ENCODE measurements at regions not wholly inside any gene's neighbourhood (a gene's known extent, or its start where the extent isn't known, plus 50 kb on each side); places are given as distances from the start of the nearest gene placed in this dataset.
A peak's percentile ranks its signal among the peaks of the same experiment; 100 is the strongest.
"Not testable (repeated sequence)": the region's sequence is repeated elsewhere in the genome, so short reads cannot be mapped to it uniquely, and the experiment has no call there.

DNA sequence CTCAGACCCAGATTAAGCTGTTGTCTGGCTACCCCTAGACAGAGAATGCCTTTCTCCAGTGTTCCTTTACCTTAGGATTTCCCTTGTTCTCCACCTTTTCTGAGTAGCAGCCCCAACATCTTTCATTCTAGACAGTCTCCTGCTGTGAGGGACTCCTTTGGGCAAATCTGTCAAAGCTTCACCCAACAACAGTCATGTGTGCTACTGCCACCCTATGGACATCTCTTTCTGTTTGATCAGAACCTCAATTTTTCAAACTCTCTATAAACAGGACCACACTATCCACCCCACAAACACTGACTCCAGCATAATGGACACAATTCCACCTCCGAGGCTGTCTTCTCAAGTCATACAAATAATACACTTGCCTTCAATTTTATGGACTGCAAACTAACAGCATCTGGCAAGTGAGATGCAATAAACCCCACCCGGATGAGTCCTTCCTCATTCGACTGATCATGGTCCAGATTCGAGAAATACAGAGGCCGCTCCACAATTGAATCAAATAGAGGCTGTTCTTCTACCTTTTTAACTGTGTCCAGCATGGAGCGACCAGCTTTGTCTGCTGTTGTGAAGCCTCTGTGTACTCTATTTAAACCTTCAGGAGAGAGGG lies 1253.6 kb downstream of the RPIA start:
- H2AFZ ChIP-seq (ENCODE audit: low read depth, low read length); H3K79me2 ChIP-seq (ENCODE audit: insufficient read depth, low read length); H3K4me1 ChIP-seq (ENCODE audit: insufficient read depth, low read length); H4K20me1 ChIP-seq (ENCODE audit: insufficient read depth, low read length); H3K4me3 ChIP-seq (ENCODE audit: insufficient read depth, low read depth, low read length); H3K27me3 ChIP-seq (ENCODE audit: insufficient read depth, low read length); H3K27me3 Mint-ChIP-seq (ENCODE audit: low read depth, unreplicated experiment); H3K36me3 ChIP-seq (ENCODE audit: insufficient read depth, low read length); H3K4me3 Mint-ChIP-seq (ENCODE audit: unreplicated experiment); H3K36me3 Mint-ChIP-seq (ENCODE audit: low read depth, unreplicated experiment); H3K4me2 ChIP-seq (ENCODE audit: low read length); H3K9ac ChIP-seq (ENCODE audit: low read length); DNase-seq (ENCODE audit: low read depth); FAIRE-seq; H3K27ac Mint-ChIP-seq (ENCODE audit: unreplicated experiment); H3K4me1 Mint-ChIP-seq (ENCODE audit: low read depth, unreplicated experiment); H3K9me3 ChIP-seq (ENCODE audit: insufficient read depth, low read depth, low read length); H3K9me3 Mint-ChIP-seq (ENCODE audit: unreplicated experiment); H3K27ac ChIP-seq (ENCODE audit: low read depth, low read length): not testable (repeated sequence)

DNA sequence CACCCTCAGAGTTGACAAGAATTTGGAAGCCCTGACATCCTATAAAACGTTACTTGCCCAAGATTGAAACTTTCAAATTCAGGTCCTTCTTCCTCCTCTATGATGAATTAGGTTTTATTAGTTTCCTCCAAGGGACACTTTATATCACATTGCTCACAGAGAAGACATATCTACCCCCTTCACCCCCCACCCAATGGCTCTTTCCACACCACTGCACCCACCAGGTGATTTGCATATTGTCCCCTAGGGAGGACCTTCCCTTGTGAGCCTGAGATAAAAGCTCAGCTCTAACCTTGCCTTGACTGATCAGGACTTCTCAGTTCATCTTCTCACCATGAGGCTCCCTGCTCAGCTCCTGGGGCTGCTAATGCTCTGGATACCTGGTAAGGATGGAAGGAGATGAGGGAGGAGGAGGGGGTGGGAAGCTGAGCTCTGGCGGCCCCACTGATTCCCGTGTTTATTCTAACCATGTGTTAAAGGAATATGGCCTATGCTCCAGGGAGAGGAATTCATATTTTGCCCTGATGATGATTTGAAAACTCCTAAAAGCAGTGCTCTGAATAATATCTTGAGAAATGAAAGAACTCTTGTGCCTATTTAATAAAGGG lies 1255.8 kb downstream of the RPIA start:
- H3K4me2 ChIP-seq (ENCODE audit: low read length); H4K20me1 ChIP-seq (ENCODE audit: insufficient read depth, low read length); H3K9me3 Mint-ChIP-seq (ENCODE audit: unreplicated experiment); H3K4me3 Mint-ChIP-seq (ENCODE audit: unreplicated experiment); H3K9ac ChIP-seq (ENCODE audit: low read length); H2AFZ ChIP-seq (ENCODE audit: low read depth, low read length); H3K4me1 ChIP-seq (ENCODE audit: insufficient read depth, low read length); H3K27ac ChIP-seq (ENCODE audit: low read depth, low read length); H3K4me1 Mint-ChIP-seq (ENCODE audit: low read depth, unreplicated experiment); H3K79me2 ChIP-seq (ENCODE audit: insufficient read depth, low read length); H3K27ac Mint-ChIP-seq (ENCODE audit: unreplicated experiment); H3K9me3 ChIP-seq (ENCODE audit: insufficient read depth, low read depth, low read length); H3K36me3 ChIP-seq (ENCODE audit: insufficient read depth, low read length); H3K27me3 Mint-ChIP-seq (ENCODE audit: low read depth, unreplicated experiment); FAIRE-seq; H3K27me3 ChIP-seq (ENCODE audit: insufficient read depth, low read length); DNase-seq (ENCODE audit: low read depth); H3K4me3 ChIP-seq (ENCODE audit: insufficient read depth, low read depth, low read length); H3K36me3 Mint-ChIP-seq (ENCODE audit: low read depth, unreplicated experiment): not testable (repeated sequence)

DNA sequence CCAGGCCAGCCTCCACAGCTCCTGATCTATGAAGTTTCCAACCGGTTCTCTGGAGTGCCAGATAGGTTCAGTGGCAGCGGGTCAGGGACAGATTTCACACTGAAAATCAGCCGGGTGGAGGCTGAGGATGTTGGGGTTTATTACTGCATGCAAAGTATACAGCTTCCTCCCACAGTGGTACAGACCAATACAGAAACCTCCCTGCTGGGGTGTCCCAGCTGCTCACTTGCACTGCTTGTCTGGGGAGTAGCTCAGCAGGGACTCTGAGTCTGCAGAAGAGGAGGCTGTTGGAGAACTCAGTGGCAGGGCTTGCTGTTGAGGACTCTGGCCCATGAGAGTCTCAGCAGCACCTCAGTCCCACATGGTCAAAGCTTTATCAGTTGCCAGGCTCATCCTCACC lies 1256.6 kb downstream of the RPIA start:
- H3K4me3 ChIP-seq (ENCODE audit: insufficient read depth, low read depth, low read length); H3K27ac Mint-ChIP-seq (ENCODE audit: unreplicated experiment); H3K27ac ChIP-seq (ENCODE audit: low read depth, low read length); H2AFZ ChIP-seq (ENCODE audit: low read depth, low read length); H3K27me3 ChIP-seq (ENCODE audit: insufficient read depth, low read length); H3K9ac ChIP-seq (ENCODE audit: low read length); H3K9me3 ChIP-seq (ENCODE audit: insufficient read depth, low read depth, low read length); H3K36me3 ChIP-seq (ENCODE audit: insufficient read depth, low read length); H3K4me1 ChIP-seq (ENCODE audit: insufficient read depth, low read length); H3K4me3 Mint-ChIP-seq (ENCODE audit: unreplicated experiment); H3K27me3 Mint-ChIP-seq (ENCODE audit: low read depth, unreplicated experiment); DNase-seq (ENCODE audit: low read depth); H3K9me3 Mint-ChIP-seq (ENCODE audit: unreplicated experiment); FAIRE-seq; H3K4me2 ChIP-seq (ENCODE audit: low read length); H3K36me3 Mint-ChIP-seq (ENCODE audit: low read depth, unreplicated experiment); H4K20me1 ChIP-seq (ENCODE audit: insufficient read depth, low read length); H3K4me1 Mint-ChIP-seq (ENCODE audit: low read depth, unreplicated experiment); H3K79me2 ChIP-seq (ENCODE audit: insufficient read depth, low read length): not testable (repeated sequence)

DNA sequence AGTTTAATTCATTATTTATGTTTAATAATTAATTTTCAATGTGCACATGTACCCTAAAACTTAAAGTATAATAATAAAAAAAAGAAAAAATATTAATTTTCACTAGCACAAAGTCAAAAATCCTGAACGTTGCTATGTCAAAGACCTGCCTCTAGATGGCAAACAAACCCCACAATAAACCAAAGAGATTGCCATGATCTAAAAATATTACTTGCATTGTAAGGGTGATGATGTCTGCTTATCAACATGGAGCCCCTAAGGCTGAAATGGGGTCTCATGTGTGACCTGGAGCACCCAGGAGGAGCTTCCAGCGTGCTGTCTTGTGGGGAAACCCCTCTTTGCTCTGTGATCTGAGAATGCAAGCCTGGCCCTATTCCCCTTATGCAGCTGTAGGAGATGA lies 1259.3 kb downstream of the RPIA start:
- H4K20me1 ChIP-seq (ENCODE audit: insufficient read depth, low read length); H3K27ac Mint-ChIP-seq (ENCODE audit: unreplicated experiment); H3K4me2 ChIP-seq (ENCODE audit: low read length); H3K4me1 Mint-ChIP-seq (ENCODE audit: low read depth, unreplicated experiment); H3K36me3 ChIP-seq (ENCODE audit: insufficient read depth, low read length); H3K36me3 Mint-ChIP-seq (ENCODE audit: low read depth, unreplicated experiment); DNase-seq (ENCODE audit: low read depth); H2AFZ ChIP-seq (ENCODE audit: low read depth, low read length); H3K27me3 Mint-ChIP-seq (ENCODE audit: low read depth, unreplicated experiment); H3K4me1 ChIP-seq (ENCODE audit: insufficient read depth, low read length); H3K4me3 ChIP-seq (ENCODE audit: insufficient read depth, low read depth, low read length); H3K27ac ChIP-seq (ENCODE audit: low read depth, low read length); H3K9me3 Mint-ChIP-seq (ENCODE audit: unreplicated experiment); H3K27me3 ChIP-seq (ENCODE audit: insufficient read depth, low read length); H3K9ac ChIP-seq (ENCODE audit: low read length); FAIRE-seq; H3K9me3 ChIP-seq (ENCODE audit: insufficient read depth, low read depth, low read length); H3K4me3 Mint-ChIP-seq (ENCODE audit: unreplicated experiment); H3K79me2 ChIP-seq (ENCODE audit: insufficient read depth, low read length): not testable (repeated sequence)

DNA sequence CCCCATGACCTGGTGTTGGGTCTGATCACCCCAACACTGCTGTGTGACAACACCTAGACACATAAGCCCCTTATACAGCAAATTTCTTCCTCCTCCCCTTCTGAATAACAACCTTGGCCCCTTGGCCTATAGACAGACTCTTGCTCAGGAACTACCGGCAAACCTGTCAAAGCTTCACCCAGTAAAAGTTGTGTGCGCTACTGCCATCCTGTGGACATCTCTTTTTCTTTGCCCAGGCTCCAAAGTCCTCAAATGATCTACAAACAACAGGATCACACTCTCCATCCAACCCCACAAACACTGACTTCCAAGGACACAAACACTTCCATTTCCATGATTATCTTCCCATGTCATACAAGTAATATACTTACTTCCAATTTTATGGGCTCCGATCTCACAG lies 1265.8 kb downstream of the RPIA start:
- not testable (repeated sequence) for H3K36me3 Mint-ChIP-seq (ENCODE audit: low read depth, unreplicated experiment); H3K27me3 ChIP-seq (ENCODE audit: insufficient read depth, low read length); H3K4me3 ChIP-seq (ENCODE audit: insufficient read depth, low read depth, low read length); H2AFZ ChIP-seq (ENCODE audit: low read depth, low read length); H3K9me3 Mint-ChIP-seq (ENCODE audit: unreplicated experiment); H3K4me1 ChIP-seq (ENCODE audit: insufficient read depth, low read length); H3K27ac ChIP-seq (ENCODE audit: low read depth, low read length); H3K9me3 ChIP-seq (ENCODE audit: insufficient read depth, low read depth, low read length); H3K79me2 ChIP-seq (ENCODE audit: insufficient read depth, low read length); H4K20me1 ChIP-seq (ENCODE audit: insufficient read depth, low read length); H3K4me2 ChIP-seq (ENCODE audit: low read length); DNase-seq (ENCODE audit: low read depth); H3K4me1 Mint-ChIP-seq (ENCODE audit: low read depth, unreplicated experiment); H3K27me3 Mint-ChIP-seq (ENCODE audit: low read depth, unreplicated experiment); H3K9ac ChIP-seq (ENCODE audit: low read length); H3K36me3 ChIP-seq (ENCODE audit: insufficient read depth, low read length); H3K4me3 Mint-ChIP-seq (ENCODE audit: unreplicated experiment); H3K27ac Mint-ChIP-seq (ENCODE audit: unreplicated experiment)
- FAIRE-seq: peak; percentile 32

DNA sequence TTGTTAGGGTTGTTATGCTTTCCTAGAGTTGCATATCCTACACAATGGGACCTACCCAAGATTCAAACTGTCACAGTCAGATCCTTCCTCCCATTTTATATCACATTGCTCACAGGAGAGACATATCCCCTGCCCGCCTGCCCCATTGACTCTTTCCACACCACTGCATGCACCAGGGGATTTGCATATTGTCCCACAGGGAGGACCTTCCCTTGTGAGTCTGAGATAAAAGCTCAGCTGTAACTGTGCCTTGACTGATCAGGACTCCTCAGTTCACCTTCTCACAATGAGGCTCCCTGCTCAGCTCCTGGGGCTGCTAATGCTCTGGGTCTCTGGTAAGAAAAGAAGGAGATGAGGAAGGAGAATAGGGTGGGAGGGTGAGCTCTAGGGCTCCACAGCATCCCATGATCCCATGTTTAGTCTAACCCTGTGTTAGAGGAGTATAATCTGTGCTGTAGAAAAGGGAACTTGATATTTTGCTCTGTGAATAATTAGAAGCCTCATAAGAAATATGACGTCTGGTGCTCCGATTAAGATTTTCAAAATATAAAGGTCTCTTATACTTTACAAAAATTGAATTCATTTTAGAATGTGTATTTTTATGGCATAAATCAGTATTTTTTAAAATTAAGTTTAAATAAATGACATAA lies 1268.4 kb downstream of the RPIA start:
- H3K4me1 Mint-ChIP-seq (ENCODE audit: low read depth, unreplicated experiment); H4K20me1 ChIP-seq (ENCODE audit: insufficient read depth, low read length); H3K27ac Mint-ChIP-seq (ENCODE audit: unreplicated experiment); H3K4me2 ChIP-seq (ENCODE audit: low read length); H3K79me2 ChIP-seq (ENCODE audit: insufficient read depth, low read length); H3K27me3 ChIP-seq (ENCODE audit: insufficient read depth, low read length); DNase-seq (ENCODE audit: low read depth); H3K9ac ChIP-seq (ENCODE audit: low read length); H3K4me1 ChIP-seq (ENCODE audit: insufficient read depth, low read length); H3K36me3 Mint-ChIP-seq (ENCODE audit: low read depth, unreplicated experiment); H3K27ac ChIP-seq (ENCODE audit: low read depth, low read length); H3K9me3 ChIP-seq (ENCODE audit: insufficient read depth, low read depth, low read length); H3K27me3 Mint-ChIP-seq (ENCODE audit: low read depth, unreplicated experiment); H3K9me3 Mint-ChIP-seq (ENCODE audit: unreplicated experiment); H3K4me3 Mint-ChIP-seq (ENCODE audit: unreplicated experiment); H2AFZ ChIP-seq (ENCODE audit: low read depth, low read length); H3K4me3 ChIP-seq (ENCODE audit: insufficient read depth, low read depth, low read length); FAIRE-seq; H3K36me3 ChIP-seq (ENCODE audit: insufficient read depth, low read length): not testable (repeated sequence)
